Ovary (tissue), 3 donors: ENCODE measurements at regions not wholly inside any gene's neighbourhood (a gene's known extent, or its start where the extent isn't known, plus 50 kb on each side); places are given as distances from the start of the nearest gene placed in this dataset.

Source experiments
- EP300 ChIP-seq: sonication (generic); formaldehyde crosslinking; IDR thresholded peaks from one replicate; pipeline ENCODE4 v1.6.1; 2017; ENCODE audit warnings: antibody characterized with exemption
- POLR2A ChIP-seq: fragments of 450-650 bp; IDR thresholded peaks from one replicate; pipeline ENCODE4 v1.6.1; 2017; ENCODE audit warnings: antibody characterized with exemption, mild to moderate bottlenecking, moderate library complexity
- TF ChIP-seq, protein P1 (sequence below), 3 donors: fragments of 450-650 bp in 2 of 3; fragments of 200-600 bp in 1 of 3; IDR thresholded peaks; one replicate each; pipeline versions ENCODE4 v1.5.1 to v1.8.0; 2016 to 2022; ENCODE audit warnings: antibody characterized with exemption in 3 of 3, mild to moderate bottlenecking in 1 of 3
- donor health status: DM: no; HTN: no; CAD: no.

DNA sequence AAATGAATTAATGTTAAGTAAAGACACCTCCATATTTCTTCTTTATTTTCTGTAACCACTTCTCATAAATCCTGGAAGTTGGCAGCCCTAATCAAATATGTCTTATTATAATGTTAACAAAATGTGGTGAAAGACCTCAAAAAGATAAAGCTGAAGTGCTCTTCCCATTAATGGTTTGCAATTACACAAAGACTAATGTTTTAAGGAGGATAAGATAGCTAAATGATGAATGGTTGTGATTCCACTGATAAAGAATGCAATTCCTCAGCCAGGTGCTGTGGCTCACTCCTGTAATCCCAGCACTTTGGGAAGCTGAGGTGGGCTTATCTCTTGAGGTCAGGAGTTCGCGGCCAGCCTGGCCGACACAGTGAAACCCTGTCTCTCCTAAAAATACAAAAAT is 125.8 kb upstream of the SNX2 start:
- TF ChIP-seq, protein P1, sequence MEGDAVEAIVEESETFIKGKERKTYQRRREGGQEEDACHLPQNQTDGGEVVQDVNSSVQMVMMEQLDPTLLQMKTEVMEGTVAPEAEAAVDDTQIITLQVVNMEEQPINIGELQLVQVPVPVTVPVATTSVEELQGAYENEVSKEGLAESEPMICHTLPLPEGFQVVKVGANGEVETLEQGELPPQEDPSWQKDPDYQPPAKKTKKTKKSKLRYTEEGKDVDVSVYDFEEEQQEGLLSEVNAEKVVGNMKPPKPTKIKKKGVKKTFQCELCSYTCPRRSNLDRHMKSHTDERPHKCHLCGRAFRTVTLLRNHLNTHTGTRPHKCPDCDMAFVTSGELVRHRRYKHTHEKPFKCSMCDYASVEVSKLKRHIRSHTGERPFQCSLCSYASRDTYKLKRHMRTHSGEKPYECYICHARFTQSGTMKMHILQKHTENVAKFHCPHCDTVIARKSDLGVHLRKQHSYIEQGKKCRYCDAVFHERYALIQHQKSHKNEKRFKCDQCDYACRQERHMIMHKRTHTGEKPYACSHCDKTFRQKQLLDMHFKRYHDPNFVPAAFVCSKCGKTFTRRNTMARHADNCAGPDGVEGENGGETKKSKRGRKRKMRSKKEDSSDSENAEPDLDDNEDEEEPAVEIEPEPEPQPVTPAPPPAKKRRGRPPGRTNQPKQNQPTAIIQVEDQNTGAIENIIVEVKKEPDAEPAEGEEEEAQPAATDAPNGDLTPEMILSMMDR (IDR thresholded peaks at IDR 0.05) = no peak
- TF ChIP-seq EP300 (no peak), POLR2A (no peak)
